ENCODE measurements at regions not wholly inside any gene's neighbourhood (a gene's known extent, or its start where the extent isn't known, plus 50 kb on each side); places are given as distances from the start of the nearest gene placed in this dataset.

- no peak overlapping the region for H3K27ac ChIP-seq (ENCODE audit: low read depth in 1 of 2, low read length in 2 of 2)
- H3K4me1 Mint-ChIP-seq, result no peaks in the 10 kb centered on the region
- no peak overlapping the region for H2AFZ ChIP-seq (ENCODE audit: insufficient read depth, low read depth, low read length, poor library complexity, severe bottlenecking)
- H3K4me3 Mint-ChIP-seq, result no peak overlapping the region
- intact Hi-C loops (cut with micrococcal nuclease), result no loop called here
- H3K27me3 ChIP-seq (ENCODE audit: control insufficient read depth in 2 of 2, insufficient read depth in 2 of 2, low read length in 2 of 2), result no peaks in the 10 kb centered on the region
- H3K4me2 ChIP-seq (replicated peaks; ENCODE audit: extremely low read depth, low read length, poor library complexity, severe bottlenecking), result no peak overlapping the region
- H3K9me3 Mint-ChIP-seq, result peaks cover 0 to 12% (median 6%) of the 10 kb centered on the region in 7 donors
- no peak overlapping the region for H3K9ac ChIP-seq (ENCODE audit: insufficient read depth, low read length, poor library complexity, severe bottlenecking)
- H4K20me1 ChIP-seq (ENCODE audit: insufficient read depth, low read length), result no peaks in the 10 kb centered on the region
- H3K4me3 ChIP-seq (replicated peaks in 1 of 3; ENCODE audit: low read depth in 2 of 3, low read length in 3 of 3), result no peak overlapping the region
- H3K4me1 ChIP-seq (ENCODE audit: control insufficient read depth in 1 of 2, insufficient read depth in 2 of 2, low read length in 2 of 2), result no peaks in the 10 kb centered on the region
- DNase-seq, result no peak
- no peaks in the 10 kb centered on the region for H3K79me2 ChIP-seq (ENCODE audit: insufficient read depth, low read length)
- no peaks in the 10 kb centered on the region for H3K36me3 Mint-ChIP-seq
- TF ChIP-seq, protein P1, sequence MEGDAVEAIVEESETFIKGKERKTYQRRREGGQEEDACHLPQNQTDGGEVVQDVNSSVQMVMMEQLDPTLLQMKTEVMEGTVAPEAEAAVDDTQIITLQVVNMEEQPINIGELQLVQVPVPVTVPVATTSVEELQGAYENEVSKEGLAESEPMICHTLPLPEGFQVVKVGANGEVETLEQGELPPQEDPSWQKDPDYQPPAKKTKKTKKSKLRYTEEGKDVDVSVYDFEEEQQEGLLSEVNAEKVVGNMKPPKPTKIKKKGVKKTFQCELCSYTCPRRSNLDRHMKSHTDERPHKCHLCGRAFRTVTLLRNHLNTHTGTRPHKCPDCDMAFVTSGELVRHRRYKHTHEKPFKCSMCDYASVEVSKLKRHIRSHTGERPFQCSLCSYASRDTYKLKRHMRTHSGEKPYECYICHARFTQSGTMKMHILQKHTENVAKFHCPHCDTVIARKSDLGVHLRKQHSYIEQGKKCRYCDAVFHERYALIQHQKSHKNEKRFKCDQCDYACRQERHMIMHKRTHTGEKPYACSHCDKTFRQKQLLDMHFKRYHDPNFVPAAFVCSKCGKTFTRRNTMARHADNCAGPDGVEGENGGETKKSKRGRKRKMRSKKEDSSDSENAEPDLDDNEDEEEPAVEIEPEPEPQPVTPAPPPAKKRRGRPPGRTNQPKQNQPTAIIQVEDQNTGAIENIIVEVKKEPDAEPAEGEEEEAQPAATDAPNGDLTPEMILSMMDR (IDR thresholded peaks at IDR 0.05), result no peak
- H3K27me3 Mint-ChIP-seq (ENCODE audit: low read depth in 3 of 3), result peaks cover 0 to 2% (median 0%) of the 10 kb centered on the region in 3 donors
- peaks cover 0 to 3% of the 10 kb centered on the region in 2 donors for H3K9me3 ChIP-seq (replicated peaks in 1 of 2; ENCODE audit: control insufficient read depth in 1 of 2, insufficient read depth in 1 of 2, low read length in 2 of 2)
- H3K27ac Mint-ChIP-seq, result peak overlapping the region in 1 of 7 donors; percentile 20
- H3K36me3 ChIP-seq (replicated peaks in 1 of 2; ENCODE audit: control insufficient read depth in 1 of 2, insufficient read depth in 2 of 2, low read length in 2 of 2), result no peaks in the 10 kb centered on the region
Measured at GRCh38 chr6:154580397-154581135, 70.1 kb upstream of the CNKSR3 start.

DNA sequence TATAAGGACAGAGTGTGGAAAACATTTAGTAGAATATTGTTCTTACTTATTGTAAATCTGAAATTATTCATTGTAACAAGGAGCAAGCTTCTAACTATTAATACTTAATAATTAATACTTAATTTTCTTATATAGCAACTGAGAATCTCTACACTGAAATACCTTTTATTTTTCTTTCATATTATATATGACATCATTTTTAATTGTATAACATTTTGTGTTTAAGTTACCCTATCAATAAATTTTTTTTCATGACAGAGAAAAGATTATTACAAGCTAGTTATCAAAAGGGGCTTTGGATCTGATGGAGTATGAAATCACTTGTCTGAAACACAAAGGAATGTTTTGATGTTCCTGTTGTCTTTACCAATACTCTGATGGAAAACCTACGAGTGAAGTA, 72.2 kb upstream of the CNKSR3 start:
- peaks cover 0 to 12% (median 6%) of the 10 kb centered on the region in 7 donors for H3K9me3 Mint-ChIP-seq
- Histone ChIP-seq H3K36me3 (replicated peaks in 1 of 2; ENCODE audit: control insufficient read depth in 1 of 2, insufficient read depth in 2 of 2, low read length in 2 of 2) (no peaks in the 10 kb centered on the region), H3K4me3 (replicated peaks in 1 of 3; ENCODE audit: low read depth in 2 of 3, low read length in 3 of 3) (no peak overlapping the region), H3K9me3 (replicated peaks in 1 of 2; ENCODE audit: control insufficient read depth in 1 of 2, insufficient read depth in 1 of 2, low read length in 2 of 2) (peaks cover 0 to 3% of the 10 kb centered on the region in 2 donors), H3K27ac (ENCODE audit: low read depth in 1 of 2, low read length in 2 of 2) (no peak overlapping the region), H3K27me3 (ENCODE audit: control insufficient read depth in 2 of 2, insufficient read depth in 2 of 2, low read length in 2 of 2) (no peaks in the 10 kb centered on the region), H3K4me2 (replicated peaks; ENCODE audit: extremely low read depth, low read length, poor library complexity, severe bottlenecking) (no peak overlapping the region), H3K9ac (ENCODE audit: insufficient read depth, low read length, poor library complexity, severe bottlenecking) (no peak overlapping the region), H3K4me1 (ENCODE audit: control insufficient read depth in 1 of 2, insufficient read depth in 2 of 2, low read length in 2 of 2) (no peaks in the 10 kb centered on the region), H2AFZ (ENCODE audit: insufficient read depth, low read depth, low read length, poor library complexity, severe bottlenecking) (no peak overlapping the region), H4K20me1 (ENCODE audit: insufficient read depth, low read length) (no peaks in the 10 kb centered on the region), H3K79me2 (ENCODE audit: insufficient read depth, low read length) (no peaks in the 10 kb centered on the region)
- WGBS (ENCODE audit: insufficient coverage), result no CpG with 5 or more reads among the region's 1 CpG
- no peaks in the 10 kb centered on the region for H3K4me1 Mint-ChIP-seq
- intact Hi-C loops (cut with micrococcal nuclease), result no loop called here
- TF ChIP-seq, protein P1 (IDR thresholded peaks at IDR 0.05), result no peak
- H3K4me3 Mint-ChIP-seq, result no peak overlapping the region
- no peaks in the 10 kb centered on the region for H3K36me3 Mint-ChIP-seq
- no peak overlapping the region for H3K27ac Mint-ChIP-seq
- no peak for DNase-seq
- H3K27me3 Mint-ChIP-seq (ENCODE audit: low read depth in 3 of 3), result peaks cover 0 to 1% (median 0%) of the 10 kb centered on the region in 3 donors
